Thymus (tissue), 11 donors: ENCODE measurements at regions not wholly inside any gene's neighbourhood (a gene's known extent, or its start where the extent isn't known, plus 50 kb on each side); places are given as distances from the start of the nearest gene placed in this dataset.

ENCODE experiments used
- DNase-seq, 9 donors: peaks; one replicate each; pipeline ENCODE4 v3.0.0-alpha.2; 2013; ENCODE audit warnings: low spot score in 9 of 9, low read depth in 6 of 9, missing footprints in 1 of 9
- H3K27ac ChIP-seq, 2 donors: one replicate each; pipeline ENCODE4 v1.5.1; 2013; ENCODE audit warnings: control low read depth in 1 of 2, low read depth in 1 of 2, low read length in 1 of 2, mild to moderate bottlenecking in 1 of 2, moderate library complexity in 1 of 2
- H3K27me3 ChIP-seq, 2 donors: one replicate each; pipeline ENCODE4 v1.5.1; 2013; ENCODE audit warnings: low read length in 1 of 2; ENCODE audit not compliant: control insufficient read depth in 2 of 2, insufficient read depth in 1 of 2
- H3K36me3 ChIP-seq, 2 donors: one replicate each; pipeline ENCODE4 v1.5.1; 2013; ENCODE audit warnings: low read length in 1 of 2, mild to moderate bottlenecking in 1 of 2, moderate library complexity in 1 of 2; ENCODE audit not compliant: control insufficient read depth in 2 of 2, insufficient read depth in 2 of 2
- H3K4me1 ChIP-seq, 2 donors: one replicate each; pipeline ENCODE4 v1.5.1; 2013; ENCODE audit warnings: low read length in 2 of 2; ENCODE audit not compliant: control insufficient read depth in 2 of 2, insufficient read depth in 2 of 2
- H3K4me3 ChIP-seq, 2 donors: one replicate each; pipeline ENCODE4 v1.5.1; 2013; ENCODE audit warnings: low read length in 2 of 2, control low read depth in 1 of 2, mild to moderate bottlenecking in 1 of 2
- H3K9me3 ChIP-seq, 2 donors: one replicate each; pipeline ENCODE4 v1.5.1; 2013; ENCODE audit warnings: low read length in 1 of 2, mild to moderate bottlenecking in 1 of 2; ENCODE audit not compliant: control insufficient read depth in 2 of 2, insufficient read depth in 1 of 2
- WGBS: extraction: QIAGEN DNeasy Blood & Tissue Kit; methylation state at CpG from one replicate; pipeline ENCODE4 v1.1.7; 2013; 5-methylcytosine and 5-hydroxymethylcytosine counted together
- donor health status: healthy.

- no peaks in the 10 kb centered on the region for H3K27me3 ChIP-seq
- no peaks in the 10 kb centered on the region for H3K4me1 ChIP-seq
- no peak overlapping the region for H3K27ac ChIP-seq
- WGBS = 97% methylated on average over 10 of the region's 10 CpGs
- no peak for DNase-seq
- H3K4me3 ChIP-seq = no peak overlapping the region
- H3K36me3 ChIP-seq = no peaks in the 10 kb centered on the region
- H3K9me3 ChIP-seq = no peaks in the 10 kb centered on the region
Measured at GRCh38 chr15:66959066-66959465, 106.3 kb upstream of the SMAD3 start.

- no peaks in the 10 kb centered on the region for H3K9me3 ChIP-seq
- H3K4me3 ChIP-seq = no peak overlapping the region
- 91% methylated on average over 3 of the region's 3 CpGs for WGBS
- no peak overlapping the region for H3K27ac ChIP-seq
- no peaks in the 10 kb centered on the region for H3K4me1 ChIP-seq
- H3K27me3 ChIP-seq = no peaks in the 10 kb centered on the region
- H3K36me3 ChIP-seq = no peaks in the 10 kb centered on the region
- DNase-seq = no peak
Measured at GRCh38 chr15:66959875-66960274, 105.5 kb upstream of the SMAD3 start.

- Histone ChIP-seq H3K4me1 (no peaks in the 10 kb centered on the region), H3K36me3 (no peaks in the 10 kb centered on the region), H3K27me3 (no peaks in the 10 kb centered on the region), H3K27ac (no peak overlapping the region), H3K9me3 (no peaks in the 10 kb centered on the region), H3K4me3 (no peak overlapping the region)
- no peak for DNase-seq
- 97% methylated on average over 4 of the region's 4 CpGs for WGBS
Measured at GRCh38 chr15:66960519-66960918, 104.9 kb upstream of the SMAD3 start.

- Histone ChIP-seq H3K27ac (no peak overlapping the region), H3K27me3 (no peaks in the 10 kb centered on the region), H3K36me3 (no peaks in the 10 kb centered on the region), H3K4me1 (no peaks in the 10 kb centered on the region), H3K4me3 (no peak overlapping the region), H3K9me3 (no peaks in the 10 kb centered on the region)
- peak in 1 of 9 donors; percentile 6 for DNase-seq
- WGBS = 78% methylated on average over 5 of the region's 5 CpGs
Measured at GRCh38 chr15:66961407-66961884, 104.0 kb upstream of the SMAD3 start.

GRCh38 chr15:66961901-66962300 lies 103.5 kb upstream of the SMAD3 start:
- Histone ChIP-seq H3K36me3 (no peaks in the 10 kb centered on the region), H3K4me3 (no peak overlapping the region), H3K4me1 (no peaks in the 10 kb centered on the region), H3K9me3 (no peaks in the 10 kb centered on the region), H3K27ac (no peak overlapping the region), H3K27me3 (no peaks in the 10 kb centered on the region)
- no peak for DNase-seq
- WGBS = 97% methylated on average over 10 of the region's 10 CpGs

- DNase-seq = no peak
- H3K4me3 ChIP-seq = no peak overlapping the region
- H3K27ac ChIP-seq = no peak overlapping the region
- H3K27me3 ChIP-seq = no peaks in the 10 kb centered on the region
- no peaks in the 10 kb centered on the region for H3K4me1 ChIP-seq
- no peaks in the 10 kb centered on the region for H3K9me3 ChIP-seq
- 84% methylated on average over 1 of the region's 1 CpG for WGBS
- H3K36me3 ChIP-seq = no peaks in the 10 kb centered on the region
Measured at GRCh38 chr15:66962522-66962921, 102.9 kb upstream of the SMAD3 start.

- Histone ChIP-seq H3K36me3 (no peaks in the 10 kb centered on the region), H3K9me3 (no peaks in the 10 kb centered on the region), H3K4me3 (no peak overlapping the region), H3K27ac (no peak overlapping the region), H3K27me3 (no peaks in the 10 kb centered on the region), H3K4me1 (no peaks in the 10 kb centered on the region)
- DNase-seq = no peak
- WGBS = 98% methylated on average over 5 of the region's 5 CpGs
Measured at GRCh38 chr15:66963084-66963483, 102.3 kb upstream of the SMAD3 start.

GRCh38 chr15:66963710-66964109 lies 101.7 kb upstream of the SMAD3 start:
- no peaks in the 10 kb centered on the region for H3K9me3 ChIP-seq
- H3K36me3 ChIP-seq = no peaks in the 10 kb centered on the region
- no peak overlapping the region for H3K4me3 ChIP-seq
- H3K27me3 ChIP-seq = no peaks in the 10 kb centered on the region
- no peaks in the 10 kb centered on the region for H3K4me1 ChIP-seq
- no peak for DNase-seq
- WGBS = 100% methylated on average over 1 of the region's 1 CpG
- H3K27ac ChIP-seq = no peak overlapping the region

- no peaks in the 10 kb centered on the region for H3K27me3 ChIP-seq
- H3K27ac ChIP-seq = no peak overlapping the region
- no peak for DNase-seq
- no peaks in the 10 kb centered on the region for H3K36me3 ChIP-seq
- H3K9me3 ChIP-seq = no peaks in the 10 kb centered on the region
- no peaks in the 10 kb centered on the region for H3K4me1 ChIP-seq
- H3K4me3 ChIP-seq = no peak overlapping the region
- 97% methylated on average over 9 of the region's 9 CpGs for WGBS
Measured at GRCh38 chr15:66964111-66964738, 101.2 kb upstream of the SMAD3 start.
